ENCODE measurements at regions not wholly inside any gene's neighbourhood (a gene's known extent, or its start where the extent isn't known, plus 50 kb on each side); places are given as distances from the start of the nearest gene placed in this dataset.

- no peak for DNase-seq
These were observed 204.2 kb upstream of the FOXF1 start for GRCh38 chr16:86306011-86306644.

GRCh38 chr16:86306811-86307513, 203.4 kb upstream of the FOXF1 start:
- DNase-seq: no peak

- no peak for DNase-seq
These were observed 202.8 kb upstream of the FOXF1 start for GRCh38 chr16:86307514-86307903.

- no peak for DNase-seq
These were observed 201.8 kb upstream of the FOXF1 start for GRCh38 chr16:86308514-86308913.

- DNase-seq: no peak
These were observed 196.7 kb upstream of the FOXF1 start for GRCh38 chr16:86313631-86314030.

GRCh38 chr16:86314402-86315025, 195.8 kb upstream of the FOXF1 start:
- DNase-seq: no peak

- DNase-seq: no peak
These were observed 193.1 kb upstream of the FOXF1 start for GRCh38 chr16:86316967-86317812.

- DNase-seq: no peak
These were observed 192.3 kb upstream of the FOXF1 start for GRCh38 chr16:86317813-86318650.

- no peak for DNase-seq
These were observed 190.6 kb upstream of the FOXF1 start for GRCh38 chr16:86319585-86320236.

GRCh38 chr16:86320237-86320595, 190.1 kb upstream of the FOXF1 start:
- no peak for DNase-seq

- no peak for DNase-seq
These were observed 188.8 kb upstream of the FOXF1 start for GRCh38 chr16:86321491-86321890.

GRCh38 chr16:86322283-86322682, 188.0 kb upstream of the FOXF1 start:
- no peak for DNase-seq

- DNase-seq: no peak
These were observed 187.5 kb upstream of the FOXF1 start for GRCh38 chr16:86322806-86323205.

- DNase-seq: no peak
These were observed 186.0 kb upstream of the FOXF1 start for GRCh38 chr16:86324320-86324719.

- no peak for DNase-seq
These were observed 185.0 kb upstream of the FOXF1 start for GRCh38 chr16:86325360-86325759.

- no peak for DNase-seq
These were observed 184.4 kb upstream of the FOXF1 start for GRCh38 chr16:86325895-86326294.

- DNase-seq: no peak
These were observed 183.0 kb upstream of the FOXF1 start for GRCh38 chr16:86327321-86327720.

- no peak for DNase-seq
These were observed 179.4 kb upstream of the FOXF1 start for GRCh38 chr16:86330906-86331305.

GRCh38 chr16:86334079-86334635, 176.2 kb upstream of the FOXF1 start:
- DNase-seq: no peak

GRCh38 chr16:86335266-86336172, 174.8 kb upstream of the FOXF1 start:
- no peak for DNase-seq

GRCh38 chr16:86337138-86337537, 173.2 kb upstream of the FOXF1 start:
- no peak for DNase-seq

All from amniotic stem cell (primary cell).